K562 (cell line): ENCODE measurements at regions not wholly inside any gene's neighbourhood (a gene's known extent, or its start where the extent isn't known, plus 50 kb on each side); places are given as distances from the start of the nearest gene placed in this dataset.

Experiments
- BCLAF1 ChIP-seq, 2 experiments: fragments of 450-650 bp in 1 of 2; IDR thresholded peaks; 2 replicates each; pipeline ENCODE4 v1.6.1; 2011 to 2017; ENCODE audit warnings: low read depth in 2 of 2, antibody characterized with exemption in 1 of 2, borderline replicate concordance in 1 of 2, low read length in 1 of 2, mild to moderate bottlenecking in 1 of 2, mixed read lengths in 1 of 2; ENCODE audit not compliant: control insufficient read depth in 1 of 2
- BRCA1 ChIP-seq, 2 experiments: fragments of 450-650 bp in 1 of 2; sonication (generic) in 1 of 2; formaldehyde crosslinking in 1 of 2; IDR thresholded peaks; 2 replicates each; pipeline versions ENCODE4 v1.5.0 to v1.6.1; 2017 to 2020; ENCODE audit warnings: mild to moderate bottlenecking in 1 of 2, missing genetic modification reagents in 1 of 2
- CREB1 ChIP-seq, 2 experiments: sonication (generic) in 1 of 2; formaldehyde crosslinking in 1 of 2; IDR thresholded peaks; 2 replicates each; pipeline versions ENCODE4 v1.6.1 to v1.8.0; 2012 to 2022; ENCODE audit warnings: inconsistent platforms in 1 of 2, mild to moderate bottlenecking in 1 of 2, missing genetic modification reagents in 1 of 2, moderate library complexity in 1 of 2
- KDM1A ChIP-seq, 2 experiments: fragments of 450-650 bp; IDR thresholded peaks; 2 replicates each; pipeline ENCODE4 v1.6.1; 2016; ENCODE audit warnings: mild to moderate bottlenecking in 2 of 2
- MAX ChIP-seq: sonication (generic); formaldehyde crosslinking; IDR thresholded peaks from 2 replicates; pipeline ENCODE4 v1.9.0; 2022; ENCODE audit warnings: mild to moderate bottlenecking, missing genetic modification reagents
- NCOA2 ChIP-seq, 2 experiments: fragments of 450-650 bp; IDR thresholded peaks; 2 replicates each; pipeline ENCODE4 v1.6.1; 2018; ENCODE audit warnings: mild to moderate bottlenecking in 2 of 2, moderate library complexity in 1 of 2; ENCODE audit not compliant: partially characterized antibody in 2 of 2
- POLR2A ChIP-seq: fragments of 450-650 bp; conservative IDR thresholded peaks from 2 replicates; pipeline ENCODE4 v1.6.1; 2016
- ZBTB1 ChIP-seq: sonication (generic); formaldehyde crosslinking; IDR thresholded peaks from 2 replicates; pipeline ENCODE4 v1.8.1; 2023; ENCODE audit warnings: missing genetic modification reagents, low read depth, mild to moderate bottlenecking, borderline replicate concordance
- ZNF253 ChIP-seq: fragments of 250-450 bp; sonication (Bioruptor Pico); conservative IDR thresholded peaks from 2 replicates; pipeline ENCODE4 v1.6.1; 2021; ENCODE audit warnings: mild to moderate bottlenecking
- ZNF586 ChIP-seq: fragments of 450-650 bp; formaldehyde crosslinking; conservative IDR thresholded peaks from 2 replicates; pipeline ENCODE4 v1.4.0; 2020; ENCODE audit warnings: mild to moderate bottlenecking, moderate library complexity
- TF ChIP-seq, protein P1 (sequence below), 3 experiments: IDR thresholded peaks in 2 of 3; conservative IDR thresholded peaks in 1 of 3; 2 replicates each; pipeline ENCODE4 v1.5.1; 2011 to 2012; ENCODE audit warnings: low read length in 3 of 3, mild to moderate bottlenecking in 3 of 3, control low read depth in 2 of 3, improper control_type of control experiment in 1 of 3, inconsistent platforms in 1 of 3, low read depth in 1 of 3, mixed read lengths in 1 of 3, moderate library complexity in 1 of 3; ENCODE audit not compliant: insufficient read depth in 2 of 3
- TF ChIP-seq, protein P2 (sequence below): IDR thresholded peaks from 2 replicates; pipeline ENCODE4 v1.6.1; 2016; ENCODE audit warnings: missing genetic modification characterization, missing compliant biosample characterization
- TF ChIP-seq, protein P3 (sequence below): fragments of 450-650 bp; IDR thresholded peaks from 2 replicates; pipeline ENCODE4 v1.6.1; 2017; ENCODE audit warnings: antibody characterized with exemption, mild to moderate bottlenecking

DNA sequence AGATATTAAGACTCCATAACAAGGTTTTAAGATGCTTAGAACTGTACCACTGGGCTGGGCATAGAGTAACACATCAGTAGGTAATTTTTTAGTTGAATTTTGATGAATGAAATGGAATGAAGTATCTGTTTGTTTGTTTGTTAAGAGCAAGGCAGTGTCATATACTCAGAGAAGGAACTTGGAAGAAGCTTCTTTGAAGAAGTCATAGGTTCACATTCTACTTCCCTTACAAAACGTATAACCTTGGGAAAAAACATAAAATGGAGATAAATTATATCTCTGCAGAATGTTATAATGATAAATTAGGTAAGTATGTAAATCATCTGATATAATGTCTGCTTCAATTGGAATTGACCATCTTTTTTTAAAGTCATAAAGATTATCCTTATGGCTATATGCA lies 122.1 kb upstream of the SLC39A10 start:
- TF ChIP-seq ZNF586 (CRISPR knock-in tag), result no peak
- TF ChIP-seq, protein P1, sequence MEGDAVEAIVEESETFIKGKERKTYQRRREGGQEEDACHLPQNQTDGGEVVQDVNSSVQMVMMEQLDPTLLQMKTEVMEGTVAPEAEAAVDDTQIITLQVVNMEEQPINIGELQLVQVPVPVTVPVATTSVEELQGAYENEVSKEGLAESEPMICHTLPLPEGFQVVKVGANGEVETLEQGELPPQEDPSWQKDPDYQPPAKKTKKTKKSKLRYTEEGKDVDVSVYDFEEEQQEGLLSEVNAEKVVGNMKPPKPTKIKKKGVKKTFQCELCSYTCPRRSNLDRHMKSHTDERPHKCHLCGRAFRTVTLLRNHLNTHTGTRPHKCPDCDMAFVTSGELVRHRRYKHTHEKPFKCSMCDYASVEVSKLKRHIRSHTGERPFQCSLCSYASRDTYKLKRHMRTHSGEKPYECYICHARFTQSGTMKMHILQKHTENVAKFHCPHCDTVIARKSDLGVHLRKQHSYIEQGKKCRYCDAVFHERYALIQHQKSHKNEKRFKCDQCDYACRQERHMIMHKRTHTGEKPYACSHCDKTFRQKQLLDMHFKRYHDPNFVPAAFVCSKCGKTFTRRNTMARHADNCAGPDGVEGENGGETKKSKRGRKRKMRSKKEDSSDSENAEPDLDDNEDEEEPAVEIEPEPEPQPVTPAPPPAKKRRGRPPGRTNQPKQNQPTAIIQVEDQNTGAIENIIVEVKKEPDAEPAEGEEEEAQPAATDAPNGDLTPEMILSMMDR (IDR thresholded peaks at IDR 0.05 in 2 of 3, conservative IDR thresholded peaks at IDR 0.05 in 1 of 3; ENCODE audit: insufficient read depth in 2 of 3, low read depth in 1 of 3, low read length in 3 of 3), result no peak
- no peak for TF ChIP-seq ZBTB1 (CRISPR knock-in tag)
- TF ChIP-seq CREB1 (IDR thresholded peaks at IDR 0.05), result no peak
- TF ChIP-seq CREB1 (CRISPR knock-in tag; IDR thresholded peaks at IDR 0.05), result no peak
- TF ChIP-seq MAX, result no peak
- no peak for TF ChIP-seq POLR2A
- no peak for TF ChIP-seq NCOA2 (IDR thresholded peaks at IDR 0.05; ENCODE audit: partially characterized antibody in 2 of 2)
- TF ChIP-seq ZNF253 (CRISPR knock-in tag), result no peak
- TF ChIP-seq KDM1A (IDR thresholded peaks at IDR 0.05), result no peak
- TF ChIP-seq, protein P2, sequence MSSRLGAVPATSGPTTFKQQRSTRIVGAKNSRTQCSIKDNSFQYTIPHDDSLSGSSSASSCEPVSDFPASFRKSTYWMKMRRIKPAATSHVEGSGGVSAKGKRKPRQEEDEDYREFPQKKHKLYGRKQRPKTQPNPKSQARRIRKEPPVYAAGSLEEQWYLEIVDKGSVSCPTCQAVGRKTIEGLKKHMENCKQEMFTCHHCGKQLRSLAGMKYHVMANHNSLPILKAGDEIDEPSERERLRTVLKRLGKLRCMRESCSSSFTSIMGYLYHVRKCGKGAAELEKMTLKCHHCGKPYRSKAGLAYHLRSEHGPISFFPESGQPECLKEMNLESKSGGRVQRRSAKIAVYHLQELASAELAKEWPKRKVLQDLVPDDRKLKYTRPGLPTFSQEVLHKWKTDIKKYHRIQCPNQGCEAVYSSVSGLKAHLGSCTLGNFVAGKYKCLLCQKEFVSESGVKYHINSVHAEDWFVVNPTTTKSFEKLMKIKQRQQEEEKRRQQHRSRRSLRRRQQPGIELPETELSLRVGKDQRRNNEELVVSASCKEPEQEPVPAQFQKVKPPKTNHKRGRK, result no peak
- TF ChIP-seq BCLAF1 (IDR thresholded peaks at IDR 0.05; ENCODE audit: borderline replicate concordance in 1 of 2, control insufficient read depth in 1 of 2, low read depth in 2 of 2, low read length in 1 of 2), result no peak
- TF ChIP-seq, protein P3, sequence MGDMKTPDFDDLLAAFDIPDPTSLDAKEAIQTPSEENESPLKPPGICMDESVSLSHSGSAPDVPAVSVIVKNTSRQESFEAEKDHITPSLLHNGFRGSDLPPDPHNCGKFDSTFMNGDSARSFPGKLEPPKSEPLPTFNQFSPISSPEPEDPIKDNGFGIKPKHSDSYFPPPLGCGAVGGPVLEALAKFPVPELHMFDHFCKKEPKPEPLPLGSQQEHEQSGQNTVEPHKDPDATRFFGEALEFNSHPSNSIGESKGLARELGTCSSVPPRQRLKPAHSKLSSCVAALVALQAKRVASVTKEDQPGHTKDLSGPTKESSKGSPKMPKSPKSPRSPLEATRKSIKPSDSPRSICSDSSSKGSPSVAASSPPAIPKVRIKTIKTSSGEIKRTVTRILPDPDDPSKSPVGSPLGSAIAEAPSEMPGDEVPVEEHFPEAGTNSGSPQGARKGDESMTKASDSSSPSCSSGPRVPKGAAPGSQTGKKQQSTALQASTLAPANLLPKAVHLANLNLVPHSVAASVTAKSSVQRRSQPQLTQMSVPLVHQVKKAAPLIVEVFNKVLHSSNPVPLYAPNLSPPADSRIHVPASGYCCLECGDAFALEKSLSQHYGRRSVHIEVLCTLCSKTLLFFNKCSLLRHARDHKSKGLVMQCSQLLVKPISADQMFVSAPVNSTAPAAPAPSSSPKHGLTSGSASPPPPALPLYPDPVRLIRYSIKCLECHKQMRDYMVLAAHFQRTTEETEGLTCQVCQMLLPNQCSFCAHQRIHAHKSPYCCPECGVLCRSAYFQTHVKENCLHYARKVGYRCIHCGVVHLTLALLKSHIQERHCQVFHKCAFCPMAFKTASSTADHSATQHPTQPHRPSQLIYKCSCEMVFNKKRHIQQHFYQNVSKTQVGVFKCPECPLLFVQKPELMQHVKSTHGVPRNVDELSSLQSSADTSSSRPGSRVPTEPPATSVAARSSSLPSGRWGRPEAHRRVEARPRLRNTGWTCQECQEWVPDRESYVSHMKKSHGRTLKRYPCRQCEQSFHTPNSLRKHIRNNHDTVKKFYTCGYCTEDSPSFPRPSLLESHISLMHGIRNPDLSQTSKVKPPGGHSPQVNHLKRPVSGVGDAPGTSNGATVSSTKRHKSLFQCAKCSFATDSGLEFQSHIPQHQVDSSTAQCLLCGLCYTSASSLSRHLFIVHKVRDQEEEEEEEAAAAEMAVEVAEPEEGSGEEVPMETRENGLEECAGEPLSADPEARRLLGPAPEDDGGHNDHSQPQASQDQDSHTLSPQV, result no peak
- no peak for TF ChIP-seq BRCA1 (IDR thresholded peaks at IDR 0.05)
- no peak for TF ChIP-seq BRCA1 (CRISPR knock-in tag; IDR thresholded peaks at IDR 0.05)
